Lung microvascular endothelial cell (primary cell): ENCODE measurements at regions not wholly inside any gene's neighbourhood (a gene's known extent, or its start where the extent isn't known, plus 50 kb on each side); places are given as distances from the start of the nearest gene placed in this dataset.
"Not testable (repeated sequence)": the region's sequence is repeated elsewhere in the genome, so short reads cannot be mapped to it uniquely, and the experiment has no call there.

Experiments used
- DNase-seq, 2 donors: peaks; one replicate each; pipeline versions ENCODE4 v3.0.0 to v3.0.0-alpha.2; 2010; ENCODE audit warnings: low read depth in 2 of 2

DNA sequence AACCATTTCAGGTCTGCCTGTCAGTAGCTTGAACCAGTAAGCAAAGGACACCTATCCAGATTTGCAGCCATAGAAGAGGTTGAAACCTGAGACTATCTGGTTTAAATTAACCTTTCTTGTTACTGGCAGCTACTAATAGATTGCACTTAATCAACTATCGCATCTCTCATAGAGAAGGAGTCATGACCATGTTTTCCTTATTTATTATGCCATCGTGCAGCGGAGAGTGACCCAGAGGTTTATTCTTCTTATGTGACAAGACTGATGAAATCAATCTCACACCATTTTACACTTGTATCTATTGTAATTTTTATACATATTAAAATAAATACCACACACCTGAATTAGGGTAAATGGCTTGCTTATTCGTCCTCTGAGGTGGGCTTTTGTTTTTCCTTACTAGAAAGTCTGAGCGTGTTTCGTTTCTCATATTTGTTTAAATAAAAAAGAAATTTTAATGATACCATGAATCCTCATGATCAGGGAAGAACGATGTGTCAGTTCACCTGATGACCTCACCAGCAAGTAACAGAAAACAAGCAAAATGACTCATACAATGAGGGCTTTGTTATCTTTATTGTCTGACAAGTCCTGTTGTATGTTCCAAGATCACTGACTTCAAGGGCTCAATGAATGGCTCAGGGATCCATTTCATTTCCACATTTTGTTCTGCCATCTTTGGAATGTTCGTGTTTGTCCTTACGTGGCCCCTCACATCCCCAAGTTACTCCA, 379.5 kb upstream of the DPH6 start:
- peak; percentile 6 to 20 for DNase-seq

GRCh38 chr15:35926007-35926380, 380.0 kb upstream of the DPH6 start:
- peak in 1 of 2 donors; percentile 7 for DNase-seq

DNA sequence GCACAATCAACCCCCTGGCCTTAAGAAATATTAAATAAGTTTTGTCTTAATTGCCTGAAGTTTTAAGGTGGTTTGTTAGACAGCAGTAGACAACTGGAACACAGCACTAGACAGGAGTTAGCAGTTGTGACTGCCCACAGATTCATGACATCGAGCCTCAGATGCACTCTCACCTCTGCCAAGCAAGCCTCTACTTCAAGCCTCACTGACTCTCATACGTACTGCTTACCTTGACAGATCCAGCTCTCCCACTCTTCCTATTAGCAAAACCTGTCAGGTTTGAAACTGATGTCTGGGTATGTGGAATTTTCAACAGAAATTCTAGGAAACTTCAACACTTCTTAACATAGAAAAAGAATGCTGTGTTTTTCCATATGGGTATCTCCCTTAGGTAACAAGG, 382.9 kb upstream of the DPH6 start:
- no peak for DNase-seq

- DNase-seq, result no peak
Observed at GRCh38 chr15:35929740-35930444, 383.9 kb upstream of the DPH6 start.

GRCh38 chr15:35931799-35932341, 385.9 kb upstream of the DPH6 start:
- DNase-seq, result no peak

GRCh38 chr15:35932531-35932930, 386.6 kb upstream of the DPH6 start:
- no peak for DNase-seq

DNA sequence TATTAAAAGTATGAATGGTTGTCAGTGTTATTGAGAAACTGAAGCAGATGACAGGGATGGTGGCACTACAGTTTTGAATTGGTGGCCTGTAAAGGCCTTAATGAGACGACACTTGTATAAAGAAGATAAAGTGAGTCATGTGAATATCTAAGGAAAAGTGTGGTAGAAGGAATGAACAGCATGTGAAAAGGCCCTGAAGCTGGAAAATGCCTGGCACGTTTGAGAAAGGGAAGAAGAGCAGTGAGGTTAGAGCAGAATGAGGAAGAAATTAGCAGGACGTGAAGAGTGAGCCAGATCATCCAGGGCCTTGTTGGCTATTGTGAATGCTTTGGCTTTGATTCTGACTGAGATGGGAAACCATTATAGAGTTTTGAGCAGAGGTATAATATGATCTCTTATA, 387.6 kb upstream of the DPH6 start:
- DNase-seq, result no peak

GRCh38 chr15:35934383-35935049, 388.6 kb upstream of the DPH6 start:
- no peak for DNase-seq

DNA sequence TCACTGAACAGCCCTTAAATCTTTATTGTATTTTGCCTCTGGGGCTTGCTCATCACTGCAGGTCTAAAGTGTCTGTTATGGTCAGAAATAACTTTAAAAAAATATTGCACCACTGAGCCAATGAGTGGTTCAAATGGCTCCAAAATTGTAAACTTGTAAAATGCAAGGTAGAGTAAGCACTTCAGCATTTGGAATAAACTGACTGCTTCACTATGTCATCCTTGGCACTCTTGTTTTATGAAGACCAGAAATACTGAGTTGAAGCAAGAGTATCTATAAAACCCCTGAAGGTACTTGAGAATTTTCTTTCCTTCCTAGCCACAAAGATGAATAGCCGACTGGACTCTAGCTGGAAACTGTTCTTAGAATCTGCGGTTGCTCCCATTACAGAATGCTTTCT, 390.3 kb upstream of the DPH6 start:
- no peak for DNase-seq

DNA sequence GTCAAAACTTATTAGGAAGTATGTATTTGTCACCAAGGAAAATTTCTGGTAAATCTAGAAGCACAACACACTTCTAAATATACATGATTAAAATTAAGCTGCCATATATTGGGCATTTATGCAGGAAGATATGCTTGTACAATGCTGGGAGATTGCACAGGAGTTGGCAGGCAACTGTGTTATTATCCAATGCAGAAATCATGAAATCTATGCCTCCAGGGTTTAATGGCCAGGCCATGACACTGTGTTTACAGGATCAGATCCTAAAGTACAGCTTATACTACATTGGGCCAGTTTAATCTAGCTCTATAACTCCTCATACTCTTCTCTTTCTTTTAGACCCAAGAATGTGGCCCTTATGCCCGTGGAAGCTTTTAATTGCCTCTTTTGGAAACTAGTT, 391.4 kb upstream of the DPH6 start:
- DNase-seq, result no peak

DNA sequence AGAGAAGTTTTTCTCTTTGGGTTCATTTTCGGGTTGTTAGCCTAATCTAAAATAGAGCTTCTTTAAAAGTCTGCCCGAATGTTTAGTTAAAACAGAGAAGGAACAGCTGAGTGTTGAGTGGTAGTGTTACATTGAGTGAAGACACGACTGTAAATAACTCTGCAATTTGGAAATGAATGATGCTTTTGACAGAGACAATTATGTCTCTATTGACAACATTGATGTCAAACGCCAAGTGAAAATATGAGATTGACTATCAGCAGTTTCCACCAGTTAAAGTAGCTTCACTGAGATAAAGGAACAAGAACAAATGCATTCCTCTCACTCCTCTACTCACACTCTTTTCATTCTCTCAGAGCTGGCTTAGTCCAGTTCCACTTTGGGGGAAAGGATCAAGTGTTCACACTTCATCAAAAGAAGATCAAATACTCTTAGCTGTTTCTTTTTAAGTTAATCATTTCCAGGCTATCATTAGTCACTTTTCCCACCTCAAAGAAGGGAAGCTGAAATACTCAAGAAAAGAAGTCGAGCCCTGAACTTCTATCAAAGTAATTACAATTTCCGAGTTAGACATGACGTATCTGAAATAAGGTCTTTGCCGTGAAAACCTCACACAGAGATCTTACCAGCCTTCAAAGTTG, 399.1 kb upstream of the DPH6 start:
- no peak for DNase-seq

GRCh38 chr15:35953424-35953823, 407.5 kb upstream of the DPH6 start:
- no peak for DNase-seq

- no peak for DNase-seq
Observed at GRCh38 chr15:35956056-35956455, 410.1 kb upstream of the DPH6 start.

GRCh38 chr15:35958021-35958420, 412.1 kb upstream of the DPH6 start:
- DNase-seq, result no peak

- DNase-seq, result no peak
Observed at GRCh38 chr15:35958975-35959374, 413.0 kb upstream of the DPH6 start.

DNA sequence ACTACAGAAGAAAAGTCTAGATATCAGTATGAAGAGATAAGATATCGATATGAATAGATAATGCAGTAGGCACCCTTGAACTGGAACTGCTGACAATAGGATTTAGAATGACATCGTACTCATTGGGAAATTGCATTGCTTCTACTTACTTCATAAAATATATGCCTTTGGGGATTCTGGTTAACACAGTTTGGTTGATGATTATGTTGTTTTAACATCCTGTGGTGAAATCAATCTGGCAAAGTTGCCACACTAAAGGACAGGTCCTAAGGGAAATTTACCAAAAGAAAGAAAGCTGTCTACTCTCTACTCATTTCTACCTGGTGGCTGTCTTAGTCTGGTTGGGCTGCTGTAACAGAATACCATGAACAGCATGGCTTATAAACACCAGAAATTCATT, 417.4 kb upstream of the DPH6 start:
- no peak for DNase-seq

- DNase-seq, result no peak
Observed at GRCh38 chr15:35966781-35967180, 420.8 kb upstream of the DPH6 start.

GRCh38 chr15:35967968-35968367, 422.0 kb upstream of the DPH6 start:
- DNase-seq, result not testable (repeated sequence)

DNA sequence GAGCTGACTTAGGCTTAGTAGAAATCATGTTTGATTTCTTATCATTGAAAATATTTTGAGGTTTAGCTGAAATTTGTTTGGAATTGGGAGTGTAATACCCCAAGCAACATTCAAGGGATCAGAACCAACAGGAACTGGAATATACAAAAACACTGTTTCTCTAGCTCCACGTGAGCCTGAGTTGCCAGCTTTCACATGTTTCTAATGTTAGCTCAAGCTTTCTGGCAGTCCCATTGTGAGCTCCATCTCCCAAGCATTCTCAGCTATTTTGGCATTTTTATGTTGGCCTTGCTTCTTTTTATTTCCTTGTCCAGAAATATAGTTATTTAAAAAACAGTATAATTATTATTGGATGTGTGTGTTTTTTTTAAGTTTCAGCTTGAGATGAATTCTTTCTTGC, 427.1 kb upstream of the DPH6 start:
- DNase-seq, result no peak

DNA sequence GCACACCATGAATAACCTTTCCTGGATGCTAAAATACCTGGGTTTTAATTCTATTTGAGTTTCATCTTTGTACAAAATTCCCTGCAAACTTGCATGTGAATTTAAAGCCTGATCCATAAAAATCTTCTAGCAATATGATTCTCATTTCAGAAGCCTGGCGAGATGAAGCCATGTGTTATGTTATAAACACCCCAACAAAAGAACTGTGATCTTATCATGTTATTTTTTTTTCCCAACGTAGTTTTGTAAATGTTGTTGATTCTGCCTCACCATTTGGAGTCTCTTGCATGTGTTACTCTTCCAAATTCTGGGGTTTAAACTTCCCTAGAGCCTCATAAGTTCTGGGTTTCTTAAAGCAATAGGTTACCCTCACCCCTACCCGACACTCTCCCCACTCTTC, 428.1 kb upstream of the DPH6 start:
- no peak for DNase-seq

GRCh38 chr15:35975941-35976340, 430.0 kb upstream of the DPH6 start:
- no peak for DNase-seq

DNA sequence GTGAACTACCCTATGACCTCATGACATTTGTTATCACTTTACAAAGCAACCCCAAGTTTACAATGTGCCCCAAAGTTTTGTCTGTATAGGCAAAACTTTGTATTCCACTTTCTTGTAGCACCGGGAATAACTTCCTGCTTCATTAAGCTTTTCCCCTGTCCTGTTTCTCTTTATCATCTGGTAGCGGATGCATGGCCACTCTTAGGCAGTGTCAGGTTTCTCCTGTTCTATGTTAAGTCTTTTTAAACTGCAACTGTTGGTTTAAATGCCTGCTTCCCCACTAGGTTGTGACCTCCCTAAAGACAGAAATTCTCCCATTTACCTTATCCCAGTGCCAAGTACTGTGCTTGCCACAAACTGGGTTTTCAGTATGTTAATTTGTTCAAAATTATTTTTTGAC, 433.6 kb upstream of the DPH6 start:
- DNase-seq, result no peak
